ENCODE measurements at regions not wholly inside any gene's neighbourhood (a gene's known extent, or its start where the extent isn't known, plus 50 kb on each side); places are given as distances from the start of the nearest gene placed in this dataset.

DNA sequence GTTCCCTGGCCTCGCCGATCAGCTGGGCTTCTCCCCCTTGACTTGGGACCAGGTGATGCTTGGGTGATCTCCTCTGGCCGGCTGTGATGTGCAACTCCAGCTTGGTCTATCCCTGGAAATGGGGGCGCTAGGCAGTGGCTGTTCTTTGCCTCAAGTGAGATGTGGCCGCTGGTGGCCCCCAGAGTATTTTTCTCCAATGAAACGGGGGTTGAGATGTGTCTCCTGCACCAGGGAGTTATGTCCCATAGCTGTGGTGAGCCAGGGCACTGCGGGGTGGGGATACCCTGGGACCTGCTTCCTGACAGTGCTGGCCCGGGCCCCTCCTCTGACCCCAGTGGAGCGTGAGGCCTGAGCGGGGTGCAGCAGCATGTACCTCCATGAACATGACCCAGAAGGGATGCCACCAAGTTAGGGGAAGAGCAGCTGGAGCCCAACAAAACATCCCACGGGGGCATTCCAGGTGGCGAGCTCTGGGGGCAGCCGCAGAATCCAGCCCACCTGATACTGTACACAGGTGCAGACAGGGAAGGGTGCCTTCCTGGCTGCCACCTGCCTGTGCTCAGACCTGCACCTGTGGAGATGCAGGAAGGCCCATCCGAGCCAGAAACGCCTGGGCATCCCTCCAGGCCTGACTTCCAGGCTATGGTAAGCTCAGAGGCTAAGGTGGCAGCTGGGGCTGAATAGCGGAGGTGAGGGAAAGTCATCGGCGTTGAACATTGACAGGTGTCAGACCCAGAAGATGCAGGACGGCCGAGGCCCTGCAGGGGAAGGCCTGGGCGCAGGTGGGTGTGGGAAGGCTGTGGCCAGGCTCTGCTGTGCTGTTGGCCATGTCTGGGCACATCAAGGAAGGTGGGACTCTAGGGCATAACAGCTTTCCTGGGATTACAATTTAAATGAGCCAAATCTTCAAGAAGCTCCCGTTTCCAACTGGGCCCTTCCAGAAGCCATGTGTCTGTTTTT lies 97.3 kb downstream of the CTTN start:
- TF ChIP-seq RAD21 (IDR thresholded peaks at IDR 0.05; ENCODE audit: low read depth): no peak
- no peak for TF ChIP-seq ZBTB7A (IDR thresholded peaks at IDR 0.05; ENCODE audit: low read depth)
- no peak for TF ChIP-seq TEAD4 (IDR thresholded peaks at IDR 0.05)
- no peak for TF ChIP-seq CEBPB (IDR thresholded peaks at IDR 0.05)
- no peak for TF ChIP-seq EP300 (IDR thresholded peaks at IDR 0.05; ENCODE audit: borderline replicate concordance)
